SU-DHL-6 (cell line): ENCODE measurements at regions not wholly inside any gene's neighbourhood (a gene's known extent, or its start where the extent isn't known, plus 50 kb on each side); places are given as distances from the start of the nearest gene placed in this dataset.

Experiments used
- CTCF ChIP-seq: fragments of 200-600 bp; sonication (generic); IDR thresholded peaks from one replicate; pipeline ENCODE4 v1.5.1; 2017; ENCODE audit warnings: antibody characterized with exemption, mild to moderate bottlenecking, low read length, moderate library complexity; ENCODE audit not compliant: insufficient read depth, poor library complexity, severe bottlenecking
- EZH2phosphoT487 ChIP-seq: fragments of 200-600 bp; sonication (generic), shearing (Covaris generic); conservative IDR thresholded peaks from 2 replicates; pipeline ENCODE4 v1.6.1; 2018; ENCODE audit warnings: mild to moderate bottlenecking, antibody characterized with exemption, low read length, moderate library complexity, mixed read lengths

- no peak for TF ChIP-seq CTCF
- TF ChIP-seq EZH2phosphoT487, result no peak
Measured at GRCh38 chr4:14234307-14234706, 606.8 kb upstream of the BOD1L1 start.
